ENCODE measurements at regions not wholly inside any gene's neighbourhood (a gene's known extent, or its start where the extent isn't known, plus 50 kb on each side); places are given as distances from the start of the nearest gene placed in this dataset.

DNA sequence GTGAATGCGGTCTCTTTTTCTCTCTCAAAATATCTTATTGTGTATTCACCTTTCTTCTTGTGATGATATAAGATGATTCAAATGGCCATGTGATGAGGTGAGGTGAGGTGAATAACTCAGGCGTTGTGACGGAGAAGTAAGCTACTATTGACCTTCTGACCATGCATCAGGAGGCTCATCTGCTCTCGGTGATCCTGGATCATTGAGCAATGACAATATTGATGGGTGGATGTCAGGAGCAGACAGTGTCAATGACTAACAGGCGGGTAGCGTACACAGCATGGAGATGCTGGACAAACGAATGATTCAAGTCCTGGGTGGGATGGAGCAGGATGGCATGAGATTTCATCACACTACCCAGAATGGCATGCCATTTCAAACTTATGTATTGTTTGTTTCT is 119.6 kb downstream of the PXDC1 start:
- H3K4me3 ChIP-seq (ENCODE audit: low read length): no peak overlapping the region
- TF ChIP-seq, protein P1, sequence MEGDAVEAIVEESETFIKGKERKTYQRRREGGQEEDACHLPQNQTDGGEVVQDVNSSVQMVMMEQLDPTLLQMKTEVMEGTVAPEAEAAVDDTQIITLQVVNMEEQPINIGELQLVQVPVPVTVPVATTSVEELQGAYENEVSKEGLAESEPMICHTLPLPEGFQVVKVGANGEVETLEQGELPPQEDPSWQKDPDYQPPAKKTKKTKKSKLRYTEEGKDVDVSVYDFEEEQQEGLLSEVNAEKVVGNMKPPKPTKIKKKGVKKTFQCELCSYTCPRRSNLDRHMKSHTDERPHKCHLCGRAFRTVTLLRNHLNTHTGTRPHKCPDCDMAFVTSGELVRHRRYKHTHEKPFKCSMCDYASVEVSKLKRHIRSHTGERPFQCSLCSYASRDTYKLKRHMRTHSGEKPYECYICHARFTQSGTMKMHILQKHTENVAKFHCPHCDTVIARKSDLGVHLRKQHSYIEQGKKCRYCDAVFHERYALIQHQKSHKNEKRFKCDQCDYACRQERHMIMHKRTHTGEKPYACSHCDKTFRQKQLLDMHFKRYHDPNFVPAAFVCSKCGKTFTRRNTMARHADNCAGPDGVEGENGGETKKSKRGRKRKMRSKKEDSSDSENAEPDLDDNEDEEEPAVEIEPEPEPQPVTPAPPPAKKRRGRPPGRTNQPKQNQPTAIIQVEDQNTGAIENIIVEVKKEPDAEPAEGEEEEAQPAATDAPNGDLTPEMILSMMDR (IDR thresholded peaks at IDR 0.05; ENCODE audit: insufficient read depth, low read depth, low read length, missing control alignments): no peak
- peak; percentile 23 for DNase-seq (ENCODE audit: low read depth)

DNA sequence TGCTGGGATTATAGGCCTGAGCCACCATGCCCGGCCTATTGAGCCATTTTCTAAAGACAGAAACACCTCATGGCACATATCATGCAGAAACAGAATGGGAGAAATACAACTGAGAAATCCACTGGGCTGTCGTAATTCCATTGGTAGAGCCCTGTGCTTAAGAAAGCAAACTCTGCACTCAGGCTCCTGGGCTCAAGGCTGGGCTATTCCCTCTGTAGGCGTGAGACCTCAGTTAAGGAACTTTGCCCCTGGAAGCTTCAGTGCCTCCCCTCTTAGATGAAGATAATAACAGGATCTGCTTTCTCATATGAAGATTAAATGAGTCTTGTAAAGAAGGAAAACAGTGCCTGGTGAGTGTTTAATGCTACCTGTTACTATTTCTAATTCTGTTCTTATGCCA is 120.3 kb downstream of the PXDC1 start:
- DNase-seq (ENCODE audit: low read depth): no peak
- TF ChIP-seq, protein P1 (IDR thresholded peaks at IDR 0.05; ENCODE audit: insufficient read depth, low read depth, low read length, missing control alignments): no peak
- H3K4me3 ChIP-seq (ENCODE audit: low read length): no peak overlapping the region

DNA sequence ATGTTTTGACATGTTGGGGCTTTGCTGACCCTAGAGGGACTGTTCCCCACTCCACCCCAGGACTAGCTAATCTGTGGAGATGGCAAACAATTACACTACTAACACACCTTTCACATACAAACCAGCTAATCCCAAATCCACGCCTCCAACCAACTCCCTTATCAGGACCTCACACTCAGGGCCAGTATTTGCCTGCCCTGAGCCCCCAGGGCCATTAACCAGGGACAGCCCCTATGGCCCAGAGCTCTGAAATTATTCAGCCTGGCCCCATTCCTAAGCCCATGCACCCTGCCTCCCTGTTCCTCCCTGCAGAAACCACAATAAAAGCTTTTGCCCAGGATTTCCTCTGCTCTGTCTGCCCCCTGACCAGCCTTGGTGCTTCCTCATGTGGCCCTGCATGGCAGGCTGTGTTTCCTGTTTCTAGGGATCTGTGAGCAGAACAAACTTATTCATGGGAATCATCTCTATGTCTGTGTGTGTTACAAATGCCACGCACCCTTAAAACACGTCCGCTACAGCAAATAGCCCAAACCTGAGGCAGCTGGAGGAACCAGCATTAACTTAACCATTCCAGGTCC is 121.2 kb downstream of the PXDC1 start:
- no peak overlapping the region for H3K4me3 ChIP-seq (ENCODE audit: low read length)
- no peak for DNase-seq (ENCODE audit: low read depth)
- TF ChIP-seq, protein P1 (IDR thresholded peaks at IDR 0.05; ENCODE audit: insufficient read depth, low read depth, low read length, missing control alignments): no peak

DNA sequence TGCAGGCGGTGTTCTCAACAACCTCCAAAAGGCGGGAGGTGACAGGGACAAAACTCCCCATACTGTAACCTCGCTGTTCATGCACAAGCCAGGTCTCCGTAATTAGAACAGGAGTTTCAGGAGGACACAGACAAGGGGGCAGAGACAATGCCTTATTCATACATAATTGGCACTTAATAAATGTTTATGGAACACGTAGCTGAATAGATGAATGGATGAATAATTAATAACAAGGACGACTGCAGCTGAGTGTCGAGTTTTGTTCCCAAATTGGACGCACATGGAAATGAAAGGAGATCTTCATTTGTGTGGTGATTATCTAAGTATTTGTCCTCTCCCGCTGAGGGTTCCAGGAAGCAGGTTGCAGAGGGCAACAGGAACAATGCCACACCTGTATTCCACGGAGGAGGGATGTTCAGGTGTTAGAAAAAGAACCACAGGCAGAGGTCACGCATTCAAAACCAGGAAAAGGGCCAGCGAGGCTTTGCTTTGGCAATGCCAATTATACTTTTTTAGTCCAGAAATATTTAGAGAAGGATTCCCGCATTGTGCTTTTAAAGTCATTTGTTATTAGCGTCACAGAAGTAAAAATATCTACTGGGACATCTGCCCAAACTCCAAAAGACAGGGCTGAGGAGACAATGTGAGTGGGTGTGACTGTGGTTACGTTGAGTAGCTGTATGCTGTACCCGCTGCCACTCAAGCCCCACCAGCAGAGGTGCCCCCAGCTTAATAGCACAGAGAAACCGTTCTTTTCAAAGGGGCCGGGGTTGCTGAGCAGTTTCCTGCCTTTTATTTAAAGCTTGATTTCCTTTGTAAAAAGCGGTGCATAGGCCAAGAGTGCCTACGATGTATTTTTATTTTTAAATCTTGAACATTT is 123.3 kb downstream of the PXDC1 start:
- TF ChIP-seq, protein P1 (IDR thresholded peaks at IDR 0.05; ENCODE audit: insufficient read depth, low read depth, low read length, missing control alignments): no peak
- H3K4me3 ChIP-seq (ENCODE audit: low read length): no peak overlapping the region
- DNase-seq (ENCODE audit: low read depth): no peak

DNA sequence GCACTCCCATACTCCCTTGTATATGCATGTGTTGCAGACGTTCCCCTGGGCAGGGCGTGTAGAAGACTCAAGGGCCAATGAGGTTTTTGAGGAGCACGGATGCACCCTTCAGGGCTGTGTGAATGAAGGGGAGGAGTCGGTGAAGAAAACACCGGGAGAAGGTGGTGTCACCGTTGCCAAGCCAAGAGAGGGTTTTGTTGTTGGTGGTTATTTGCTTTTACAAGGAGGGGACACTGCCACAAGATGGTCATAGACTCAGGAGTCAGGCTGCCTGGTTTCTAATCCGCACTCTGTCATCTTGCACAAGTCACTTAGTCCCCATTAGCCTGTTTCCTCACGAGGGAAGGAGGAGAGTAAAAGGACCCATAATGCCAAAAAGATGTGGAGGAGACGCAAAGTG is 124.0 kb downstream of the PXDC1 start:
- DNase-seq (ENCODE audit: low read depth): no peak
- H3K4me3 ChIP-seq (ENCODE audit: low read length): no peak overlapping the region
- TF ChIP-seq, protein P1 (IDR thresholded peaks at IDR 0.05; ENCODE audit: insufficient read depth, low read depth, low read length, missing control alignments): no peak

DNA sequence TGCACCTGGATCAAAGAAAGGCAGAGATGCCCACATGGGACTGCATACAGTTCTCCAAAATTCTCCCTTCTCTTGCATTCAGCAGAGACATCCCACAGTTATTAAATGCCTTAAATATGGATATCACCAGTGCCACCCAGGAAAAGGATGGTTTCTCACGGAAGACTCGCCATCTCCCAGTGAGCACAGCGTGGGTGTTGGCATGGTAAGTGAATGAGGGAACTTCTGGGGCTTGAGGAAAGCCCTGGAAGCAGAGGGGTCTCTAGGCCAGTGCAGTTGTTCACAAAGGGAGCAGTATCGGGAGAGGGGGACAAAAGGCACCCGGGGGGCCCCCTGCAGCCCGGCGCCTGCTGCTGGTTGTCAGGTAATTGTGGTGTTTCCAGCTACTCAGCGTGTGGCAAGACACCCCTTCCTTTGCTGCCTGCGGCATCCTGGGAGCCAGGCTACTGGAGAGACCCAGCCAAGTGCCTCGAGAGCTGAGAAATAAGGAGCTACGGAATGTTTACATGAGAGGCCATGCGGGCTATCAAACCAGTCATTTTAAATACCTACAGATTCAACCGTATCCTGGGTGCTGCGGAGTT is 125.4 kb downstream of the PXDC1 start:
- DNase-seq (ENCODE audit: low read depth): no peak
- no peak overlapping the region for H3K4me3 ChIP-seq (ENCODE audit: low read length)
- TF ChIP-seq, protein P1 (IDR thresholded peaks at IDR 0.05; ENCODE audit: insufficient read depth, low read depth, low read length, missing control alignments): no peak

Measured in epithelial cell of esophagus (primary cell).